22Rv1 (cell line): ENCODE measurements at regions not wholly inside any gene's neighbourhood (a gene's known extent, or its start where the extent isn't known, plus 50 kb on each side); places are given as distances from the start of the nearest gene placed in this dataset.

Experiments used
- ZFX ChIP-seq: fragments of 450-650 bp; IDR thresholded peaks from 2 replicates; pipeline ENCODE4 v1.6.1; 2017; ENCODE audit warnings: antibody characterized with exemption, borderline replicate concordance
- TF ChIP-seq, protein P1 (sequence below): fragments of 450-650 bp; IDR thresholded peaks from 2 replicates; pipeline ENCODE4 v1.5.1; 2017; ENCODE audit warnings: mild to moderate bottlenecking

DNA sequence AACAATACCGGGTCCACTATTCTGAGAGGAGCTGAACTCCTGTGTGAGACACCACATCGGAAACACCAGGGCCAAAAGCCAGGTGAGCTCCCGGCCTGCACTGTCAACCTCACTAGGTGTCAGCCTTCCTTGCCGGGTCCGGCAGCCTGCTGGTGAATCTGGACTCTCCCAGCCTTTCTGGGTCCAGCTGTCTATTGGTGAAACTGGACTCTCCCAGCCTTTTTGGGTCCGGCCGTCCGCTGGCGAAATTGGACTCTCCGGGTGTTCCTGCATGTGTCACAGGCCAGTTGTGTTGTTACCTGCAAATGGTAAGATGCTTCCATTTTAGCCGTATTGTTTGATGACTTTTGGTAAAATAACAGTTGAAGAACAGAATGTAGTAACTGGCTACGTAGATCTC, 801.5 kb downstream of the CDH9 start:
- TF ChIP-seq, protein P1, sequence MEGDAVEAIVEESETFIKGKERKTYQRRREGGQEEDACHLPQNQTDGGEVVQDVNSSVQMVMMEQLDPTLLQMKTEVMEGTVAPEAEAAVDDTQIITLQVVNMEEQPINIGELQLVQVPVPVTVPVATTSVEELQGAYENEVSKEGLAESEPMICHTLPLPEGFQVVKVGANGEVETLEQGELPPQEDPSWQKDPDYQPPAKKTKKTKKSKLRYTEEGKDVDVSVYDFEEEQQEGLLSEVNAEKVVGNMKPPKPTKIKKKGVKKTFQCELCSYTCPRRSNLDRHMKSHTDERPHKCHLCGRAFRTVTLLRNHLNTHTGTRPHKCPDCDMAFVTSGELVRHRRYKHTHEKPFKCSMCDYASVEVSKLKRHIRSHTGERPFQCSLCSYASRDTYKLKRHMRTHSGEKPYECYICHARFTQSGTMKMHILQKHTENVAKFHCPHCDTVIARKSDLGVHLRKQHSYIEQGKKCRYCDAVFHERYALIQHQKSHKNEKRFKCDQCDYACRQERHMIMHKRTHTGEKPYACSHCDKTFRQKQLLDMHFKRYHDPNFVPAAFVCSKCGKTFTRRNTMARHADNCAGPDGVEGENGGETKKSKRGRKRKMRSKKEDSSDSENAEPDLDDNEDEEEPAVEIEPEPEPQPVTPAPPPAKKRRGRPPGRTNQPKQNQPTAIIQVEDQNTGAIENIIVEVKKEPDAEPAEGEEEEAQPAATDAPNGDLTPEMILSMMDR: no peak
- no peak for TF ChIP-seq ZFX
